Keratinocyte (primary cell): ENCODE measurements at regions not wholly inside any gene's neighbourhood (a gene's known extent, or its start where the extent isn't known, plus 50 kb on each side); places are given as distances from the start of the nearest gene placed in this dataset.

Source experiments
- EZH2 ChIP-seq: IDR thresholded peaks from one replicate; pipeline ENCODE4 v1.6.1; 2012; ENCODE audit warnings: inconsistent platforms, mild to moderate bottlenecking, low read length, moderate library complexity
- TF ChIP-seq, protein P1 (sequence below), 3 experiments: IDR thresholded peaks in 1 of 3; conservative IDR thresholded peaks in 1 of 3; optimal IDR thresholded peaks in 1 of 3; 2 replicates in 2 of 3; 3 replicates in 1 of 3; pipeline versions ENCODE3 to v1.5.1; 2011; ENCODE audit warnings: low read length in 3 of 3, mild to moderate bottlenecking in 3 of 3, moderate library complexity in 2 of 3, control low read depth in 1 of 3, inconsistent platforms in 1 of 3; ENCODE audit not compliant: insufficient read depth in 2 of 3; ENCODE audit errors: extremely low read depth in 1 of 3

DNA sequence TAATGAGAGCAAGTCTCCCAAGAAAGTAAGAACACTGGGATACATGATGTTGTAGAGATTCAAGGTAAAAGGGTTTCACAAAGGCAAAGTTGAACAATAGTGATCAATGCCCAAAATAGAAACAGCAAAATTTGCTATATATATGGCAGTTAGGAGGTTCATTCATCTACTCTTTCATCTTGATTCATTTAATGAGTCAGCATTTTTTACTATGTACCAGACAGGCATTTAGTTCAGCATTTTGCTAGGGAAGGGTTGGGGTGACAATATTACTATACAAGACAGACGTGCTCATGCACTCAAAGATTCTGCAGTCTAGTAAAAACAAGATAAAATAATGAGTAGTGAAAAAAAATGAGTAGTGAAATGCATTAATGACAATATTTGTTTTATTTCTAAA is 264.9 kb upstream of the LMO3 start:
- TF ChIP-seq, protein P1, sequence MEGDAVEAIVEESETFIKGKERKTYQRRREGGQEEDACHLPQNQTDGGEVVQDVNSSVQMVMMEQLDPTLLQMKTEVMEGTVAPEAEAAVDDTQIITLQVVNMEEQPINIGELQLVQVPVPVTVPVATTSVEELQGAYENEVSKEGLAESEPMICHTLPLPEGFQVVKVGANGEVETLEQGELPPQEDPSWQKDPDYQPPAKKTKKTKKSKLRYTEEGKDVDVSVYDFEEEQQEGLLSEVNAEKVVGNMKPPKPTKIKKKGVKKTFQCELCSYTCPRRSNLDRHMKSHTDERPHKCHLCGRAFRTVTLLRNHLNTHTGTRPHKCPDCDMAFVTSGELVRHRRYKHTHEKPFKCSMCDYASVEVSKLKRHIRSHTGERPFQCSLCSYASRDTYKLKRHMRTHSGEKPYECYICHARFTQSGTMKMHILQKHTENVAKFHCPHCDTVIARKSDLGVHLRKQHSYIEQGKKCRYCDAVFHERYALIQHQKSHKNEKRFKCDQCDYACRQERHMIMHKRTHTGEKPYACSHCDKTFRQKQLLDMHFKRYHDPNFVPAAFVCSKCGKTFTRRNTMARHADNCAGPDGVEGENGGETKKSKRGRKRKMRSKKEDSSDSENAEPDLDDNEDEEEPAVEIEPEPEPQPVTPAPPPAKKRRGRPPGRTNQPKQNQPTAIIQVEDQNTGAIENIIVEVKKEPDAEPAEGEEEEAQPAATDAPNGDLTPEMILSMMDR (optimal IDR thresholded peaks at IDR 0.05 in 1 of 3, IDR thresholded peaks at IDR 0.05 in 1 of 3, conservative IDR thresholded peaks at IDR 0.05 in 1 of 3; ENCODE audit: extremely low read depth in 1 of 3, insufficient read depth in 2 of 3, low read length in 3 of 3): no peak
- TF ChIP-seq EZH2: no peak
